H1 (cell line): ENCODE measurements at regions not wholly inside any gene's neighbourhood (a gene's known extent, or its start where the extent isn't known, plus 50 kb on each side); places are given as distances from the start of the nearest gene placed in this dataset.

Source experiments
- CTCF ChIA-PET: fragments of 300-600 bp; sonication (Branson Sonifier 250); formaldehyde crosslinking; loops from one replicate; lab custom pipeline; 2021; ENCODE audit not compliant: partially characterized antibody; lab: Charles Lee
- POLR2A ChIA-PET: fragments of 300-600 bp; sonication (Branson Sonifier 250); formaldehyde crosslinking; loops from one replicate; lab custom pipeline; 2021; ENCODE audit warnings: inconsistent platforms; ENCODE audit not compliant: partially characterized antibody; lab: Charles Lee
- DNase-seq, 2 experiments: peaks; one replicate each; pipeline versions ENCODE4 v3.0.0 to v3.0.0-alpha.2; 2010 to 2022; ENCODE audit warnings: low spot score in 2 of 2, low read depth in 1 of 2, mixed read lengths in 1 of 2
- FAIRE-seq: peaks from 2 replicates; lab custom pipeline; 2011; peaks lifted over from hg19 to GRCh38; lab: Jason Lieb, UNC
- H2AFZ ChIP-seq: 2 replicates; pipeline ENCODE4 v1.8.1; 2012; ENCODE audit warnings: low read length, inconsistent platforms
- H2AK5ac ChIP-seq: 2 replicates; pipeline ENCODE4 v1.6.1; 2013; ENCODE audit warnings: low read depth, low read length
- H2BK120ac ChIP-seq: replicated peaks from 2 replicates; pipeline ENCODE3; 2013; ENCODE audit warnings: low read depth, low read length, inconsistent platforms
- H2BK12ac ChIP-seq: 2 replicates; pipeline ENCODE4 v1.6.1; 2013; ENCODE audit warnings: low read depth, low read length
- H2BK15ac ChIP-seq: 2 replicates; pipeline ENCODE4 v1.6.1; 2013; ENCODE audit warnings: low read length
- H2BK20ac ChIP-seq: 2 replicates; pipeline ENCODE4 v1.6.1; 2013; ENCODE audit warnings: low read length
- H2BK5ac ChIP-seq: 2 replicates; pipeline ENCODE4 v1.6.1; 2013; ENCODE audit warnings: low read depth, low read length
- H3K14ac ChIP-seq: 2 replicates; pipeline ENCODE4 v1.6.1; 2013; ENCODE audit warnings: inconsistent platforms; ENCODE audit not compliant: insufficient read length
- H3K18ac ChIP-seq: 2 replicates; pipeline ENCODE4 v1.6.1; 2013; ENCODE audit warnings: low read length; ENCODE audit errors: extremely low read depth
- H3K23ac ChIP-seq: 2 replicates; pipeline ENCODE4 v1.6.1; 2013; ENCODE audit warnings: inconsistent platforms; ENCODE audit not compliant: insufficient read length
- H3K23me2 ChIP-seq: 2 replicates; pipeline ENCODE4 v1.6.1; 2013; ENCODE audit warnings: low read depth, low read length
- H3K27ac ChIP-seq: 2 replicates; pipeline ENCODE4 v1.6.1; 2011; ENCODE audit warnings: low read depth, low read length, inconsistent platforms
- H3K27me3 ChIP-seq, 4 experiments: replicated peaks in 1 of 4; 1 replicate in 1 of 4; 2 replicates in 3 of 4; pipeline versions ENCODE4 v1.6.1 to v1.8.1; 2011 to 2013; ENCODE audit warnings: low read length in 3 of 4, mild to moderate bottlenecking in 3 of 4, inconsistent platforms in 2 of 4, mixed read lengths in 2 of 4, moderate library complexity in 1 of 4; ENCODE audit not compliant: control insufficient read depth in 3 of 4, insufficient read depth in 3 of 4; ENCODE audit errors: extremely low read depth in 1 of 4
- H3K36me3 ChIP-seq, 4 experiments: 2 replicates each; pipeline versions ENCODE4 v1.6.1 to v1.8.1; 2011 to 2013; ENCODE audit warnings: mild to moderate bottlenecking in 4 of 4, low read length in 3 of 4, moderate library complexity in 2 of 4, control low read depth in 1 of 4, inconsistent platforms in 1 of 4; ENCODE audit not compliant: insufficient read depth in 4 of 4, control insufficient read depth in 2 of 4
- H3K4ac ChIP-seq: replicated peaks from 2 replicates; pipeline ENCODE3; 2013; ENCODE audit warnings: low read length, low read depth, mixed read lengths, inconsistent platforms; ENCODE audit not compliant: insufficient read length
- H3K4me1 ChIP-seq, 4 experiments: replicated peaks in 1 of 4; 1 replicate in 1 of 4; 2 replicates in 3 of 4; pipeline versions ENCODE4 v1.6.1 to v1.8.1; 2011 to 2013; ENCODE audit warnings: low read length in 3 of 4, inconsistent platforms in 2 of 4, mixed read lengths in 1 of 4; ENCODE audit not compliant: insufficient read depth in 4 of 4, control insufficient read depth in 3 of 4
- H3K4me2 ChIP-seq, 2 experiments: 2 replicates each; pipeline versions ENCODE4 v1.6.1 to v1.8.1; 2011 to 2013; ENCODE audit warnings: low read depth in 2 of 2, low read length in 2 of 2, control low read depth in 1 of 2, inconsistent platforms in 1 of 2, mild to moderate bottlenecking in 1 of 2; ENCODE audit not compliant: insufficient read depth in 1 of 2
- H3K4me3 ChIP-seq, 4 experiments: fragments of 200-600, 300-600 bp in 1 of 4; sonication (generic), shearing (Covaris generic), sonication (Bioruptor Twin) in 1 of 4; 2 replicates each; pipeline versions ENCODE4 v1.5.1 to v1.8.1; 2011 to 2016; ENCODE audit warnings: low read length in 4 of 4, low read depth in 3 of 4, control low read depth in 2 of 4, inconsistent platforms in 2 of 4, mild to moderate bottlenecking in 2 of 4, mixed read lengths in 1 of 4, moderate library complexity in 1 of 4; ENCODE audit not compliant: insufficient read depth in 2 of 4; ENCODE audit errors: extremely low read depth in 1 of 4
- H3K56ac ChIP-seq: replicated peaks from 2 replicates; pipeline ENCODE3; 2013; ENCODE audit warnings: low read depth, mild to moderate bottlenecking, mixed read lengths, low read length, inconsistent platforms; ENCODE audit not compliant: insufficient read length
- H3K79me1 ChIP-seq: 2 replicates; pipeline ENCODE4 v1.6.1; 2013; ENCODE audit warnings: low read depth, low read length, control low read depth
- H3K79me2 ChIP-seq, 2 experiments: 2 replicates each; pipeline versions ENCODE4 v1.6.1 to v1.8.1; 2012 to 2013; ENCODE audit warnings: low read length in 2 of 2, mild to moderate bottlenecking in 2 of 2, inconsistent platforms in 1 of 2; ENCODE audit not compliant: insufficient read depth in 2 of 2, control insufficient read depth in 1 of 2
- H3K9ac ChIP-seq, 4 experiments: replicated peaks in 1 of 4; 1 replicate in 1 of 4; 2 replicates in 3 of 4; pipeline versions ENCODE4 v1.6.1 to v1.8.1; 2011 to 2013; ENCODE audit warnings: low read depth in 3 of 4, low read length in 3 of 4, control low read depth in 2 of 4, mild to moderate bottlenecking in 2 of 4, moderate library complexity in 2 of 4, inconsistent platforms in 1 of 4; ENCODE audit errors: extremely low read depth in 1 of 4
- H3K9me3 ChIP-seq, 2 experiments: 2 replicates each; pipeline versions ENCODE4 v1.6.1 to v1.8.1; 2012 to 2013; ENCODE audit warnings: mild to moderate bottlenecking in 2 of 2, moderate library complexity in 2 of 2, control low read depth in 1 of 2, inconsistent platforms in 1 of 2, low read depth in 1 of 2, low read length in 1 of 2, mixed read lengths in 1 of 2; ENCODE audit not compliant: insufficient read depth in 2 of 2
- H4K20me1 ChIP-seq, 2 experiments: replicated peaks in 1 of 2; 2 replicates each; pipeline versions ENCODE3 to v1.8.1; 2011 to 2013; ENCODE audit warnings: inconsistent platforms in 2 of 2, low read length in 2 of 2, mild to moderate bottlenecking in 1 of 2; ENCODE audit not compliant: insufficient read depth in 2 of 2, control insufficient read depth in 1 of 2
- H4K5ac ChIP-seq: 2 replicates; pipeline ENCODE4 v1.6.1; 2013; ENCODE audit warnings: low read length, low read depth, mixed read lengths, inconsistent platforms; ENCODE audit not compliant: insufficient read length
- H4K8ac ChIP-seq: 2 replicates; pipeline ENCODE4 v1.8.0; 2013; ENCODE audit warnings: mild to moderate bottlenecking, moderate library complexity, low read length, inconsistent platforms; ENCODE audit not compliant: insufficient read depth; ENCODE audit errors: extremely low read depth
- H4K91ac ChIP-seq: replicated peaks from 2 replicates; pipeline ENCODE3; 2013; ENCODE audit warnings: low read length, mixed read lengths, inconsistent platforms; ENCODE audit not compliant: insufficient read length
- ASH2L ChIP-seq: fragments of 200-600, 300-600 bp; sonication (generic); IDR thresholded peaks from one replicate; pipeline ENCODE4 v1.7.1; 2017; ENCODE audit warnings: low read length
- CEBPB ChIP-seq: IDR thresholded peaks from 2 replicates; pipeline ENCODE4 v1.6.1; 2012; ENCODE audit warnings: low read depth, low read length
- EZH2 ChIP-seq: fragments of 200-600 bp; sonication (generic); IDR thresholded peaks from 2 replicates; pipeline ENCODE4 v1.7.1; 2012; ENCODE audit warnings: low read depth, mild to moderate bottlenecking, moderate library complexity, low read length, inconsistent platforms; ENCODE audit not compliant: severe bottlenecking
- GABPA ChIP-seq: IDR thresholded peaks from 2 replicates; pipeline ENCODE4 v1.6.1; 2011; ENCODE audit warnings: mild to moderate bottlenecking, low read length, moderate library complexity, borderline replicate concordance; ENCODE audit not compliant: insufficient read depth
- KDM4A ChIP-seq: IDR thresholded peaks from one replicate; pipeline ENCODE4 v1.7.1; 2012; ENCODE audit warnings: low read depth, mild to moderate bottlenecking, moderate library complexity, low read length, inconsistent platforms; ENCODE audit not compliant: severe bottlenecking
- PHF8 ChIP-seq: fragments of 200-600 bp; sonication (generic); conservative IDR thresholded peaks from 2 replicates; pipeline ENCODE4 v1.7.1; 2012; ENCODE audit warnings: low read depth, mild to moderate bottlenecking, inconsistent platforms, low read length, moderate library complexity
- SP2 ChIP-seq: IDR thresholded peaks from 2 replicates; pipeline ENCODE4 v1.6.1; 2012; ENCODE audit warnings: mild to moderate bottlenecking, low read length, inconsistent platforms
- TEAD4 ChIP-seq: IDR thresholded peaks from 2 replicates; pipeline ENCODE4 v1.6.1; 2012; ENCODE audit warnings: low read depth, low read length, inconsistent platforms, mixed read lengths
- WGBS, 2 experiments: shearing (Covaris generic) in 1 of 2; methylation state at CpG; one replicate each; pipeline versions ENCODE4 v1.1.6 to v1.1.7; 2013 to 2015; ENCODE audit warnings: low lambda C conversion rate in 2 of 2, mixed read lengths in 2 of 2, inconsistent platforms in 1 of 2, low coverage in 1 of 2, missing lambda C conversion rate in 1 of 2; ENCODE audit not compliant: insufficient replicate concordance in 2 of 2, insufficient coverage in 1 of 2, insufficient read length in 1 of 2; ENCODE audit errors: extremely low coverage in 1 of 2, missing lambda C conversion rate in 1 of 2; 5-methylcytosine and 5-hydroxymethylcytosine counted together
- TF ChIP-seq, protein P1 (sequence below), 3 experiments: IDR thresholded peaks; 1 replicate in 2 of 3; 2 replicates in 1 of 3; pipeline versions ENCODE4 v1.5.1 to v1.6.1; 2011; ENCODE audit warnings: low read length in 3 of 3, mild to moderate bottlenecking in 3 of 3, inconsistent platforms in 2 of 3, low read depth in 1 of 3, moderate library complexity in 1 of 3; ENCODE audit not compliant: insufficient read depth in 1 of 3; ENCODE audit errors: control extremely low read depth in 1 of 3
- TF ChIP-seq, protein P2 (sequence below): IDR thresholded peaks from 2 replicates; pipeline ENCODE4 v1.6.1; 2012; ENCODE audit warnings: low read length, inconsistent platforms

DNA sequence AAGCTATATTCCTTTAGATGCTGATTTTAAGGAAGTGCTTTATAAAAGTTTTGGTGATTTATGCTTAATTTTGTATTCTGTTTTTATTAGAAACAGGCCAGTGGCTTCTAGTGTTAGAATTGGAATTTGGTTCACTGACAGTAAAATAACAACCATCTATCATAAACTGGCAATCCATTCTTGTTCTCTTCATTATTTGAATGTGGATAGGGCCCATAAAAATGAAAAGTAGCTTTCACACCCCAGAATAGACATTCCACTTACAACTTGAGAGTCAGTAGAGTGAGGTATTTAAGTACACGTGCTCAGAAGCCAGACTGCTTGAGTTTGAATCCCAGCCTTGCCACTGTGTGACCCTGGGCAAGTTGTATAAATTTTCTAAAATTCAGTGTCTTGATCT is 232.4 kb upstream of the CTSO start:
- H2BK120ac ChIP-seq: no peak overlapping the region
- no peaks in the 10 kb centered on the region for H3K79me1 ChIP-seq
- no peaks in the 10 kb centered on the region for H3K36me3 ChIP-seq
- H3K23me2 ChIP-seq: no peaks in the 10 kb centered on the region
- no peak overlapping the region for H4K8ac ChIP-seq
- no peak overlapping the region for H2BK15ac ChIP-seq
- H3K56ac ChIP-seq: no peak overlapping the region
- no peak overlapping the region for H2BK5ac ChIP-seq
- H3K4me1 ChIP-seq: no peaks in the 10 kb centered on the region
- H4K91ac ChIP-seq: no peak overlapping the region
- no peaks in the 10 kb centered on the region for H3K79me2 ChIP-seq
- no peak overlapping the region for H2BK20ac ChIP-seq
- no peak overlapping the region for H2BK12ac ChIP-seq
- H2AFZ ChIP-seq: no peak overlapping the region
- H3K9me3 ChIP-seq: no peaks in the 10 kb centered on the region
- POLR2A ChIA-PET: no interaction called here
- H3K27me3 ChIP-seq: no peaks in the 10 kb centered on the region
- no peak overlapping the region for H3K18ac ChIP-seq
- 84% methylated on average over 1 of the region's 1 CpG; no CpG with 5 or more reads in 1 of the 2 experiments for WGBS, 2 experiments
- FAIRE-seq (no peak), DNase-seq (no peak)
- H3K14ac ChIP-seq: no peak overlapping the region
- H3K23ac ChIP-seq: no peak overlapping the region
- no peak overlapping the region for H2AK5ac ChIP-seq
- H3K4me2 ChIP-seq: no peak overlapping the region
- H3K4me3 ChIP-seq: no peak overlapping the region
- no peaks in the 10 kb centered on the region for H4K20me1 ChIP-seq
- CTCF ChIA-PET: interaction anchor here (1.1 to 1.5 kb wide), 2 partner anchors 11 to 93 kb away, joined by 3 to 6 read pairs; no protein-coding TSS in a partner anchor
- TF ChIP-seq EZH2 (no peak), GABPA (no peak), ASH2L (no peak), KDM4A (no peak), TEAD4 (no peak), SP2 (no peak), CEBPB (no peak), PHF8 (no peak)
- TF ChIP-seq, protein P1, sequence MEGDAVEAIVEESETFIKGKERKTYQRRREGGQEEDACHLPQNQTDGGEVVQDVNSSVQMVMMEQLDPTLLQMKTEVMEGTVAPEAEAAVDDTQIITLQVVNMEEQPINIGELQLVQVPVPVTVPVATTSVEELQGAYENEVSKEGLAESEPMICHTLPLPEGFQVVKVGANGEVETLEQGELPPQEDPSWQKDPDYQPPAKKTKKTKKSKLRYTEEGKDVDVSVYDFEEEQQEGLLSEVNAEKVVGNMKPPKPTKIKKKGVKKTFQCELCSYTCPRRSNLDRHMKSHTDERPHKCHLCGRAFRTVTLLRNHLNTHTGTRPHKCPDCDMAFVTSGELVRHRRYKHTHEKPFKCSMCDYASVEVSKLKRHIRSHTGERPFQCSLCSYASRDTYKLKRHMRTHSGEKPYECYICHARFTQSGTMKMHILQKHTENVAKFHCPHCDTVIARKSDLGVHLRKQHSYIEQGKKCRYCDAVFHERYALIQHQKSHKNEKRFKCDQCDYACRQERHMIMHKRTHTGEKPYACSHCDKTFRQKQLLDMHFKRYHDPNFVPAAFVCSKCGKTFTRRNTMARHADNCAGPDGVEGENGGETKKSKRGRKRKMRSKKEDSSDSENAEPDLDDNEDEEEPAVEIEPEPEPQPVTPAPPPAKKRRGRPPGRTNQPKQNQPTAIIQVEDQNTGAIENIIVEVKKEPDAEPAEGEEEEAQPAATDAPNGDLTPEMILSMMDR (IDR thresholded peaks at IDR 0.05; ENCODE audit: control extremely low read depth in 1 of 3, insufficient read depth in 1 of 3, low read depth in 1 of 3, low read length in 3 of 3): no peak
- TF ChIP-seq, protein P2, sequence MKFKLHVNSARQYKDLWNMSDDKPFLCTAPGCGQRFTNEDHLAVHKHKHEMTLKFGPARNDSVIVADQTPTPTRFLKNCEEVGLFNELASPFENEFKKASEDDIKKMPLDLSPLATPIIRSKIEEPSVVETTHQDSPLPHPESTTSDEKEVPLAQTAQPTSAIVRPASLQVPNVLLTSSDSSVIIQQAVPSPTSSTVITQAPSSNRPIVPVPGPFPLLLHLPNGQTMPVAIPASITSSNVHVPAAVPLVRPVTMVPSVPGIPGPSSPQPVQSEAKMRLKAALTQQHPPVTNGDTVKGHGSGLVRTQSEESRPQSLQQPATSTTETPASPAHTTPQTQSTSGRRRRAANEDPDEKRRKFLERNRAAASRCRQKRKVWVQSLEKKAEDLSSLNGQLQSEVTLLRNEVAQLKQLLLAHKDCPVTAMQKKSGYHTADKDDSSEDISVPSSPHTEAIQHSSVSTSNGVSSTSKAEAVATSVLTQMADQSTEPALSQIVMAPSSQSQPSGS: no peak
- H3K27ac ChIP-seq: no peak overlapping the region
- no peak overlapping the region for H4K5ac ChIP-seq
- H3K4ac ChIP-seq: no peak overlapping the region
- no peak overlapping the region for H3K9ac ChIP-seq
